IMR-90 (cell line): ENCODE measurements at regions not wholly inside any gene's neighbourhood (a gene's known extent, or its start where the extent isn't known, plus 50 kb on each side); places are given as distances from the start of the nearest gene placed in this dataset.

ENCODE experiments used
- ATAC-seq: fragments of 200-7000 bp; cut with Tn5 transposase; 2 replicates; pipeline ENCODE4 v1.9.1; 2020; ENCODE audit warnings: low read depth, mild to moderate bottlenecking, moderate library complexity
- BruUV-seq: library from RNA; stranded (reverse); fragments of 400-500 nt; replicated peaks from 2 replicates; lab custom pipeline; 2021; lab: Mats Ljungman, UMichigan
- CTCF ChIA-PET: fragments of 300-600 bp; formaldehyde crosslinking; extraction: SDS; loops from one replicate; lab custom pipeline; 2021; ENCODE audit warnings: antibody characterized with exemption; lab: Yijun Ruan, JAX
- POLR2A ChIA-PET: fragments of 300-600 bp; sonication (Branson Sonifier 250); formaldehyde crosslinking; loops from one replicate; lab custom pipeline; 2022; ENCODE audit warnings: antibody characterized with exemption; ENCODE audit not compliant: unreplicated experiment; lab: Charles Lee
- DNase-seq: peaks from one replicate; pipeline ENCODE4 v3.0.0; 2013
- H2AFZ ChIP-seq: replicated peaks from 2 replicates; pipeline ENCODE3; 2013; ENCODE audit warnings: low read length, mild to moderate bottlenecking; ENCODE audit not compliant: poor library complexity
- H2AK5ac ChIP-seq: 2 replicates; pipeline ENCODE4 v1.6.1; 2013; ENCODE audit warnings: low read depth, low read length, inconsistent platforms
- H2AK9ac ChIP-seq: replicated peaks from 2 replicates; pipeline ENCODE3; 2013; ENCODE audit warnings: mild to moderate bottlenecking, low read depth, low read length, moderate library complexity; ENCODE audit not compliant: poor library complexity
- H2BK120ac ChIP-seq: 2 replicates; pipeline ENCODE4 v1.6.1; 2013; ENCODE audit warnings: low read depth, low read length, inconsistent platforms
- H2BK15ac ChIP-seq: 3 replicates; pipeline ENCODE4 v1.6.1; 2013; ENCODE audit warnings: low read depth, low read length, inconsistent platforms
- H2BK20ac ChIP-seq: 2 replicates; pipeline ENCODE4 v1.6.1; 2013; ENCODE audit warnings: low read depth, mild to moderate bottlenecking, inconsistent platforms, low read length, moderate library complexity
- H2BK5ac ChIP-seq: 2 replicates; pipeline ENCODE4 v1.6.1; 2013; ENCODE audit warnings: mild to moderate bottlenecking, low read depth, low read length, inconsistent platforms; ENCODE audit not compliant: poor library complexity, severe bottlenecking
- H3K14ac ChIP-seq: replicated peaks from 2 replicates; pipeline ENCODE4 v1.6.1; 2013; ENCODE audit warnings: low read depth, low read length, inconsistent platforms
- H3K18ac ChIP-seq: 2 replicates; pipeline ENCODE4 v1.6.1; 2013; ENCODE audit warnings: low read depth, low read length, control low read depth
- H3K23ac ChIP-seq: 2 replicates; pipeline ENCODE4 v1.6.1; 2013; ENCODE audit warnings: low read depth, low read length, inconsistent platforms
- H3K27ac ChIP-seq: 2 replicates; pipeline ENCODE4 v1.5.1; 2013; ENCODE audit warnings: mild to moderate bottlenecking, control low read depth, low read length; ENCODE audit not compliant: insufficient read depth
- H3K27me3 ChIP-seq: 2 replicates; pipeline ENCODE4 v1.6.1; 2013; ENCODE audit warnings: low read length; ENCODE audit not compliant: control insufficient read depth, insufficient read depth
- H3K36me3 ChIP-seq: 2 replicates; pipeline ENCODE4 v1.6.1; 2013; ENCODE audit warnings: low read length, mixed read lengths; ENCODE audit not compliant: control insufficient read depth, insufficient read depth
- H3K4ac ChIP-seq: 2 replicates; pipeline ENCODE4 v1.6.1; 2013; ENCODE audit warnings: low read depth, low read length, inconsistent platforms
- H3K4me1 ChIP-seq: 2 replicates; pipeline ENCODE4 v1.6.1; 2013; ENCODE audit warnings: low read length, mixed read lengths; ENCODE audit not compliant: control insufficient read depth, insufficient read depth
- H3K4me2 ChIP-seq: 2 replicates; pipeline ENCODE4 v1.6.1; 2013; ENCODE audit warnings: low read depth, mild to moderate bottlenecking, control low read depth, low read length, moderate library complexity
- H3K4me3 ChIP-seq: 2 replicates; pipeline ENCODE4 v1.5.1; 2013; ENCODE audit warnings: low read depth, mild to moderate bottlenecking, control low read depth, low read length, moderate library complexity; ENCODE audit not compliant: insufficient read depth
- H3K56ac ChIP-seq: 2 replicates; pipeline ENCODE4 v1.6.1; 2013; ENCODE audit warnings: low read length, inconsistent platforms; ENCODE audit not compliant: insufficient read depth; ENCODE audit errors: extremely low read depth
- H3K79me1 ChIP-seq, 2 experiments: 2 replicates each; pipeline ENCODE4 v1.6.1; 2013; ENCODE audit warnings: low read length in 2 of 2, inconsistent platforms in 1 of 2, low read depth in 1 of 2
- H3K9ac ChIP-seq: 2 replicates; pipeline ENCODE4 v1.6.1; 2013; ENCODE audit warnings: low read depth, low read length, control low read depth
- H3K9me1 ChIP-seq: 2 replicates; pipeline ENCODE4 v1.6.1; 2013; ENCODE audit warnings: low read length, inconsistent platforms; ENCODE audit not compliant: insufficient read depth
- H3K9me3 ChIP-seq: 2 replicates; pipeline ENCODE4 v1.6.1; 2013; ENCODE audit warnings: low read length; ENCODE audit not compliant: control insufficient read depth, insufficient read depth
- H4K20me1 ChIP-seq: 2 replicates; pipeline ENCODE4 v1.6.1; 2013; ENCODE audit warnings: low read length, inconsistent platforms; ENCODE audit not compliant: insufficient read depth
- H4K5ac ChIP-seq: 2 replicates; pipeline ENCODE4 v1.6.1; 2013; ENCODE audit warnings: mild to moderate bottlenecking, low read depth, low read length, control low read depth
- H4K8ac ChIP-seq, 2 experiments: 2 replicates each; pipeline ENCODE4 v1.6.1; 2013; ENCODE audit warnings: low read depth in 2 of 2, low read length in 2 of 2, control low read depth in 1 of 2, inconsistent platforms in 1 of 2
- H4K91ac ChIP-seq: 2 replicates; pipeline ENCODE4 v1.6.1; 2013; ENCODE audit warnings: low read depth, low read length, inconsistent platforms; ENCODE audit not compliant: insufficient read depth
- BHLHE40 ChIP-seq: fragments of 150-350 bp; IDR thresholded peaks from 2 replicates; pipeline ENCODE4 v1.6.1; 2016; ENCODE audit warnings: mild to moderate bottlenecking, low read depth, low read length
- CEBPB ChIP-seq: IDR thresholded peaks from 2 replicates; pipeline ENCODE4 v1.6.1; 2012; ENCODE audit warnings: low read depth, low read length, improper control_type of control experiment
- CHD1 ChIP-seq: IDR thresholded peaks from 2 replicates; pipeline ENCODE4 v1.6.1; 2012; ENCODE audit warnings: low read depth, low read length, improper control_type of control experiment
- FOS ChIP-seq: fragments of 150-350 bp; IDR thresholded peaks from 2 replicates; pipeline ENCODE4 v1.6.1; 2016; ENCODE audit warnings: low read depth, low read length
- MAFK ChIP-seq: IDR thresholded peaks from 2 replicates; pipeline ENCODE4 v1.6.1; 2012; ENCODE audit warnings: low read depth, low read length, improper control_type of control experiment
- MAZ ChIP-seq: IDR thresholded peaks from 2 replicates; pipeline ENCODE4 v1.6.1; 2012; ENCODE audit warnings: low read depth, mild to moderate bottlenecking, low read length, improper control_type of control experiment, moderate library complexity, borderline replicate concordance
- MXI1 ChIP-seq: IDR thresholded peaks from 2 replicates; pipeline ENCODE4 v1.6.1; 2012; ENCODE audit warnings: low read depth, mild to moderate bottlenecking, low read length, moderate library complexity, borderline replicate concordance
- POLR2A ChIP-seq: IDR thresholded peaks from 2 replicates; pipeline ENCODE4 v1.6.1; 2012; ENCODE audit warnings: mild to moderate bottlenecking, low read depth, low read length
- RAD21 ChIP-seq: IDR thresholded peaks from 2 replicates; pipeline ENCODE4 v1.6.1; 2012; ENCODE audit warnings: low read length, improper control_type of control experiment
- RCOR1 ChIP-seq: IDR thresholded peaks from 2 replicates; pipeline ENCODE4 v1.6.1; 2012; ENCODE audit warnings: mild to moderate bottlenecking, low read length, improper control_type of control experiment; ENCODE audit not compliant: insufficient replicate concordance
- RFX5 ChIP-seq: IDR thresholded peaks from 2 replicates; pipeline ENCODE4 v1.8.0; 2012; ENCODE audit warnings: low read depth, mild to moderate bottlenecking, low read length, moderate library complexity
- SMC3 ChIP-seq: fragments of 150-350 bp; IDR thresholded peaks from 2 replicates; pipeline ENCODE4 v1.6.1; 2016; ENCODE audit warnings: low read depth, mild to moderate bottlenecking, antibody characterized with exemption, low read length, moderate library complexity
- WGBS, 2 experiments: methylation state at CpG; one replicate each; pipeline versions ENCODE4 v1.1.5 to v1.1.7; 2013; ENCODE audit warnings: missing lambda C conversion rate in 2 of 2; ENCODE audit not compliant: insufficient read length in 1 of 2; ENCODE audit errors: extremely low coverage in 2 of 2; 5-methylcytosine and 5-hydroxymethylcytosine counted together
- dilution Hi-C: fragments of 300-500 bp; cut with HindIII; formaldehyde crosslinking; loops from one replicate; pipeline ENCODE4 v1.14.3; 2018; ENCODE audit warnings: low sequenced_read_pairs; ENCODE audit not compliant: unreplicated experiment
- in situ Hi-C: fragments of 300-500 bp; cut with MboI; formaldehyde crosslinking; loops from 3 replicates; pipeline ENCODE4 v1.14.3; 2019; ENCODE audit warnings: low sequenced_read_pairs, inconsistent platforms, mixed read lengths
- intact Hi-C: fragments of 100-400 bp; cut with micrococcal nuclease; formaldehyde crosslinking; loops from 2 replicates; pipeline ENCODE4 v1.10.0; 2022
- TF ChIP-seq, protein P1 (sequence below): fragments of 150-350 bp; IDR thresholded peaks from 2 replicates; pipeline ENCODE4 v1.6.1; 2016; ENCODE audit warnings: low read depth, mild to moderate bottlenecking, low read length, moderate library complexity, borderline replicate concordance
- TF ChIP-seq, protein P2 (sequence below): conservative IDR thresholded peaks from 2 replicates; pipeline ENCODE4 v1.5.1; 2012; ENCODE audit warnings: mild to moderate bottlenecking, low read depth, low read length, improper control_type of control experiment

DNA sequence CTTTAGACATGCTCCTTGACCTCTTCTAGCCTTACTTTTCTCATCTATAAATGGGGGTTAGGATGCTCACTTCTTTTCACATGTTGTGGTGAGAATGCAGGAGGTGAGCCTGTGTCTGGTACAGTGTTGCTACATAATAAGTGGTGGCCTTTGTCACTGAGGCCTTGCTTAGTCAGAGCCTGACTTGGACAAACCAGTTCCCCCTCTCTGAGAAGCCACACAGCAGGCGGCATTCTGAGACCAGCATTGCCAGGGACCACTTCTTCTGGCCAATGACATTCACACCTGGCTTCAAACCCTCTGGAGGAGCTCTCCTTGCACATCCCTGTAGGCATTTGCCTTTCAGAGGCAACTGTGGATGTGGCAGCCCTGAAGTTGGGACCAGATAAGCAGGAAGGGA is 95.7 kb downstream of the MINAR1 start:
- Histone ChIP-seq H3K27ac (no peak overlapping the region), H3K79me1 (no peaks in the 10 kb centered on the region), H3K18ac (no peak overlapping the region), H2BK15ac (no peak overlapping the region), H3K4me3 (no peak overlapping the region), H4K8ac (no peak overlapping the region), H3K23ac (no peak overlapping the region), H3K14ac (no peak overlapping the region), H2AK9ac (no peak overlapping the region), H3K56ac (no peak overlapping the region), H2BK5ac (no peak overlapping the region), H3K9ac (no peak overlapping the region), H4K91ac (no peak overlapping the region), H2AK5ac (no peak overlapping the region), H3K4ac (no peak overlapping the region), H3K4me2 (no peak overlapping the region), H4K5ac (no peak overlapping the region), H3K9me3 (no peaks in the 10 kb centered on the region), H2BK20ac (no peak overlapping the region), H2BK120ac (no peak overlapping the region), H3K9me1 (no peaks in the 10 kb centered on the region), H2AFZ (no peak overlapping the region), H4K20me1 (no peaks in the 10 kb centered on the region), H3K4me1 (no peaks in the 10 kb centered on the region), H3K27me3 (peaks cover 4% of the 10 kb centered on the region), H3K36me3 (no peaks in the 10 kb centered on the region)
- intact Hi-C loops: no loop called here
- TF ChIP-seq, protein P1, sequence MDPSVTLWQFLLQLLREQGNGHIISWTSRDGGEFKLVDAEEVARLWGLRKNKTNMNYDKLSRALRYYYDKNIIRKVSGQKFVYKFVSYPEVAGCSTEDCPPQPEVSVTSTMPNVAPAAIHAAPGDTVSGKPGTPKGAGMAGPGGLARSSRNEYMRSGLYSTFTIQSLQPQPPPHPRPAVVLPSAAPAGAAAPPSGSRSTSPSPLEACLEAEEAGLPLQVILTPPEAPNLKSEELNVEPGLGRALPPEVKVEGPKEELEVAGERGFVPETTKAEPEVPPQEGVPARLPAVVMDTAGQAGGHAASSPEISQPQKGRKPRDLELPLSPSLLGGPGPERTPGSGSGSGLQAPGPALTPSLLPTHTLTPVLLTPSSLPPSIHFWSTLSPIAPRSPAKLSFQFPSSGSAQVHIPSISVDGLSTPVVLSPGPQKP: no peak
- no peak for TF ChIP-seq MAZ
- no peak for TF ChIP-seq SMC3
- TF ChIP-seq MAFK: no peak
- TF ChIP-seq RAD21: no peak
- no peak for TF ChIP-seq BHLHE40
- no peak for TF ChIP-seq FOS
- TF ChIP-seq, protein P2, sequence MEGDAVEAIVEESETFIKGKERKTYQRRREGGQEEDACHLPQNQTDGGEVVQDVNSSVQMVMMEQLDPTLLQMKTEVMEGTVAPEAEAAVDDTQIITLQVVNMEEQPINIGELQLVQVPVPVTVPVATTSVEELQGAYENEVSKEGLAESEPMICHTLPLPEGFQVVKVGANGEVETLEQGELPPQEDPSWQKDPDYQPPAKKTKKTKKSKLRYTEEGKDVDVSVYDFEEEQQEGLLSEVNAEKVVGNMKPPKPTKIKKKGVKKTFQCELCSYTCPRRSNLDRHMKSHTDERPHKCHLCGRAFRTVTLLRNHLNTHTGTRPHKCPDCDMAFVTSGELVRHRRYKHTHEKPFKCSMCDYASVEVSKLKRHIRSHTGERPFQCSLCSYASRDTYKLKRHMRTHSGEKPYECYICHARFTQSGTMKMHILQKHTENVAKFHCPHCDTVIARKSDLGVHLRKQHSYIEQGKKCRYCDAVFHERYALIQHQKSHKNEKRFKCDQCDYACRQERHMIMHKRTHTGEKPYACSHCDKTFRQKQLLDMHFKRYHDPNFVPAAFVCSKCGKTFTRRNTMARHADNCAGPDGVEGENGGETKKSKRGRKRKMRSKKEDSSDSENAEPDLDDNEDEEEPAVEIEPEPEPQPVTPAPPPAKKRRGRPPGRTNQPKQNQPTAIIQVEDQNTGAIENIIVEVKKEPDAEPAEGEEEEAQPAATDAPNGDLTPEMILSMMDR: no peak
- no peak for TF ChIP-seq CHD1
- TF ChIP-seq CEBPB: no peak
- TF ChIP-seq RFX5: no peak
- no peak for TF ChIP-seq MXI1
- TF ChIP-seq POLR2A: no peak
- TF ChIP-seq RCOR1: no peak
- CTCF ChIA-PET: no interaction called here
- POLR2A ChIA-PET: no interaction called here
- dilution Hi-C loops: no loop called here
- no CpG with 5 or more reads among the region's 1 CpG for WGBS, 2 experiments
- DNase-seq (no peak), ATAC-seq (no peak)
- no TSS peak for BruUV-seq
- in situ Hi-C loops: no loop called here
